ENCODE measurements at regions not wholly inside any gene's neighbourhood (a gene's known extent, or its start where the extent isn't known, plus 50 kb on each side); places are given as distances from the start of the nearest gene placed in this dataset.

- no peak for DNase-seq
- ATAC-seq, result no peak
- intact Hi-C loops (cut with micrococcal nuclease), result no loop called here
Measured at GRCh38 chr19:32020538-32020937, 324.9 kb upstream of the ZNF507 start.

GRCh38 chr19:32022044-32022640 lies 323.3 kb upstream of the ZNF507 start:
- intact Hi-C loops (cut with micrococcal nuclease), result no loop called here

GRCh38 chr19:32022731-32023563 lies 322.5 kb upstream of the ZNF507 start:
- DNase-seq, result no peak
- intact Hi-C loops (cut with micrococcal nuclease), result no loop called here
- ATAC-seq, result no peak

More at GRCh38 chr19:32022044-32022640, 323.3 kb upstream of the ZNF507 start:
- ATAC-seq (no peak), DNase-seq (no peak)

- intact Hi-C loops (cut with micrococcal nuclease), result no loop called here
- ATAC-seq, result no peak
Measured at GRCh38 chr19:32023564-32023832, 321.9 kb upstream of the ZNF507 start.

GRCh38 chr19:32029235-32029634 lies 316.2 kb upstream of the ZNF507 start:
- ATAC-seq (no peak), DNase-seq (no peak)
- intact Hi-C loops (cut with micrococcal nuclease), result no loop called here

More at GRCh38 chr19:32023564-32023832, 321.9 kb upstream of the ZNF507 start:
- no peak for DNase-seq

- no peak for DNase-seq
- intact Hi-C loops (cut with micrococcal nuclease), result no loop called here
- ATAC-seq, result no peak
Measured at GRCh38 chr19:32032561-32032960, 312.8 kb upstream of the ZNF507 start.

GRCh38 chr19:32035626-32036025 lies 309.8 kb upstream of the ZNF507 start:
- no peak for DNase-seq
- intact Hi-C loops (cut with micrococcal nuclease), result no loop called here
- ATAC-seq, result no peak

- intact Hi-C loops (cut with micrococcal nuclease), result no loop called here
- ATAC-seq, result no peak
Measured at GRCh38 chr19:32038021-32038920, 307.1 kb upstream of the ZNF507 start.

GRCh38 chr19:32038961-32039360 lies 306.4 kb upstream of the ZNF507 start:
- no peak for DNase-seq
- intact Hi-C loops (cut with micrococcal nuclease), result no loop called here
- no peak for ATAC-seq

More at GRCh38 chr19:32038021-32038920, 307.1 kb upstream of the ZNF507 start:
- no peak for DNase-seq

GRCh38 chr19:32039440-32039839 lies 306.0 kb upstream of the ZNF507 start:
- DNase-seq (no peak), ATAC-seq (peak; percentile 36)
- intact Hi-C loops (cut with micrococcal nuclease), result no loop called here

GRCh38 chr19:32040236-32040635 lies 305.2 kb upstream of the ZNF507 start:
- DNase-seq (no peak), ATAC-seq (no peak)
- intact Hi-C loops (cut with micrococcal nuclease), result no loop called here

GRCh38 chr19:32041681-32042292 lies 303.6 kb upstream of the ZNF507 start:
- DNase-seq, result peak; percentile 52
- ATAC-seq, result peak; percentile 55
- intact Hi-C loops (cut with micrococcal nuclease), result no loop called here

GRCh38 chr19:32047788-32048187 lies 297.6 kb upstream of the ZNF507 start:
- DNase-seq (no peak), ATAC-seq (no peak)
- intact Hi-C loops (cut with micrococcal nuclease), result no loop called here

GRCh38 chr19:32053376-32053775 lies 292.0 kb upstream of the ZNF507 start:
- intact Hi-C loops (cut with micrococcal nuclease), result no loop called here
- ATAC-seq, result no peak
- DNase-seq, result no peak

GRCh38 chr19:32053861-32054260 lies 291.5 kb upstream of the ZNF507 start:
- intact Hi-C loops (cut with micrococcal nuclease), result no loop called here
- no peak for DNase-seq
- ATAC-seq, result no peak

- no peak for ATAC-seq
- no peak for DNase-seq
- intact Hi-C loops (cut with micrococcal nuclease), result no loop called here
Measured at GRCh38 chr19:32058131-32058530, 287.3 kb upstream of the ZNF507 start.

- DNase-seq (no peak), ATAC-seq (peak; percentile 43)
- intact Hi-C loops (cut with micrococcal nuclease), result no loop called here
Measured at GRCh38 chr19:32061315-32061714, 284.1 kb upstream of the ZNF507 start.

- intact Hi-C loops (cut with micrococcal nuclease), result no loop called here
- DNase-seq (peak; percentile 48), ATAC-seq (peak; percentile 97)
Measured at GRCh38 chr19:32063601-32064000, 281.8 kb upstream of the ZNF507 start.

- ATAC-seq, result no peak
- intact Hi-C loops (cut with micrococcal nuclease), result no loop called here
- no peak for DNase-seq
Measured at GRCh38 chr19:32066056-32066455, 279.4 kb upstream of the ZNF507 start.

- intact Hi-C loops (cut with micrococcal nuclease), result no loop called here
- no peak for DNase-seq
- no peak for ATAC-seq
Measured at GRCh38 chr19:32067685-32068084, 277.7 kb upstream of the ZNF507 start.
